ENCODE measurements at regions not wholly inside any gene's neighbourhood (a gene's known extent, or its start where the extent isn't known, plus 50 kb on each side); places are given as distances from the start of the nearest gene placed in this dataset.

- TF ChIP-seq POLR2A (IDR thresholded peaks at IDR 0.05) (no peak), POLR2AphosphoS5 (IDR thresholded peaks at IDR 0.05) (no peak), EP300 (IDR thresholded peaks at IDR 0.05) (no peak)
- TF ChIP-seq, protein P1, sequence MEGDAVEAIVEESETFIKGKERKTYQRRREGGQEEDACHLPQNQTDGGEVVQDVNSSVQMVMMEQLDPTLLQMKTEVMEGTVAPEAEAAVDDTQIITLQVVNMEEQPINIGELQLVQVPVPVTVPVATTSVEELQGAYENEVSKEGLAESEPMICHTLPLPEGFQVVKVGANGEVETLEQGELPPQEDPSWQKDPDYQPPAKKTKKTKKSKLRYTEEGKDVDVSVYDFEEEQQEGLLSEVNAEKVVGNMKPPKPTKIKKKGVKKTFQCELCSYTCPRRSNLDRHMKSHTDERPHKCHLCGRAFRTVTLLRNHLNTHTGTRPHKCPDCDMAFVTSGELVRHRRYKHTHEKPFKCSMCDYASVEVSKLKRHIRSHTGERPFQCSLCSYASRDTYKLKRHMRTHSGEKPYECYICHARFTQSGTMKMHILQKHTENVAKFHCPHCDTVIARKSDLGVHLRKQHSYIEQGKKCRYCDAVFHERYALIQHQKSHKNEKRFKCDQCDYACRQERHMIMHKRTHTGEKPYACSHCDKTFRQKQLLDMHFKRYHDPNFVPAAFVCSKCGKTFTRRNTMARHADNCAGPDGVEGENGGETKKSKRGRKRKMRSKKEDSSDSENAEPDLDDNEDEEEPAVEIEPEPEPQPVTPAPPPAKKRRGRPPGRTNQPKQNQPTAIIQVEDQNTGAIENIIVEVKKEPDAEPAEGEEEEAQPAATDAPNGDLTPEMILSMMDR (IDR thresholded peaks at IDR 0.05), result no peak
Observed at GRCh38 chr16:76194616-76195015, 82.6 kb upstream of the CNTNAP4 start.

Measured in sigmoid colon (tissue), 4 donors.